Smooth muscle cell (in vitro differentiated cells): ENCODE measurements at regions not wholly inside any gene's neighbourhood (a gene's known extent, or its start where the extent isn't known, plus 50 kb on each side); places are given as distances from the start of the nearest gene placed in this dataset.

Source experiments
- DNase-seq: peaks from one replicate; lab custom pipeline; 2025; ENCODE audit not compliant: unreplicated experiment; lab: John Stamatoyannopoulos, UW
- H2AFZ ChIP-seq: fragments of 200-600 bp; sonication (generic); 2 replicates; pipeline ENCODE4 v1.6.0; 2016; ENCODE audit warnings: antibody characterized with exemption, low read depth, mild to moderate bottlenecking
- H3F3A ChIP-seq: fragments of 200-600 bp; sonication (generic); 2 replicates; pipeline ENCODE4 v1.6.0; 2017; ENCODE audit warnings: antibody characterized with exemption, low read depth
- H3K27ac ChIP-seq: fragments of 200-600 bp; sonication (generic); 2 replicates; pipeline ENCODE4 v1.5.1; 2016; ENCODE audit warnings: low read depth, mild to moderate bottlenecking
- H3K27me3 ChIP-seq: fragments of 200-600 bp; sonication (generic); 2 replicates; pipeline ENCODE4 v1.6.1; 2016; ENCODE audit warnings: low read depth, mild to moderate bottlenecking
- H3K36me3 ChIP-seq: fragments of 200-600 bp; sonication (generic); 2 replicates; pipeline ENCODE4 v1.5.1; 2016; ENCODE audit warnings: low read depth
- H3K4me1 ChIP-seq: fragments of 200-600 bp; sonication (generic); 2 replicates; pipeline ENCODE4 v1.5.1; 2016; ENCODE audit warnings: low read depth
- H3K4me2 ChIP-seq: fragments of 200-600 bp; sonication (generic); 2 replicates; pipeline ENCODE4 v1.6.0; 2016; ENCODE audit warnings: mild to moderate bottlenecking
- H3K4me3 ChIP-seq: fragments of 200-600 bp; sonication (generic); 2 replicates; pipeline ENCODE4 v1.5.1; 2016; ENCODE audit warnings: mild to moderate bottlenecking
- H3K79me2 ChIP-seq: fragments of 200-600 bp; sonication (generic); 2 replicates; pipeline ENCODE4 v1.6.0; 2016; ENCODE audit warnings: low read depth, mild to moderate bottlenecking
- H3K9ac ChIP-seq: fragments of 200-600 bp; sonication (generic); 2 replicates; pipeline ENCODE4 v1.6.0; 2016; ENCODE audit warnings: low read depth
- H3K9me3 ChIP-seq: fragments of 200-600 bp; sonication (generic); replicated peaks from 2 replicates; pipeline ENCODE4 v1.5.1; 2016; ENCODE audit warnings: low read depth
- H4K20me1 ChIP-seq: fragments of 200-600 bp; sonication (generic); 2 replicates; pipeline ENCODE4 v1.6.0; 2016; ENCODE audit warnings: low read depth
- CTCF ChIP-seq: fragments of 200-600 bp; sonication (generic); IDR thresholded peaks from 2 replicates; pipeline ENCODE4 v1.5.1; 2017; ENCODE audit warnings: borderline replicate concordance, mild to moderate bottlenecking, antibody characterized with exemption; ENCODE audit not compliant: insufficient read depth, poor library complexity, severe bottlenecking
- WGBS: methylation state at CpG from one replicate; pipeline ENCODE4 v1.1.7; 2016; ENCODE audit warnings: low lambda C conversion rate; 5-methylcytosine and 5-hydroxymethylcytosine counted together

- Histone ChIP-seq H3F3A (no peaks in the 10 kb centered on the region), H4K20me1 (no peaks in the 10 kb centered on the region), H2AFZ (no peak overlapping the region), H3K79me2 (no peaks in the 10 kb centered on the region), H3K9ac (no peak overlapping the region), H3K9me3 (no peaks in the 10 kb centered on the region), H3K4me3 (no peak overlapping the region), H3K4me1 (no peaks in the 10 kb centered on the region), H3K27me3 (no peaks in the 10 kb centered on the region), H3K36me3 (no peaks in the 10 kb centered on the region), H3K27ac (no peak overlapping the region), H3K4me2 (no peak overlapping the region)
- no peak for DNase-seq
- no peak for TF ChIP-seq CTCF
- WGBS = 86% methylated on average over 4 of the region's 4 CpGs
Observed at GRCh38 chr1:164183854-164184635, 374.9 kb upstream of the PBX1 start.

- no peaks in the 10 kb centered on the region for H3K27me3 ChIP-seq
- H3K9ac ChIP-seq = no peak overlapping the region
- H3K4me2 ChIP-seq = no peak overlapping the region
- H3K27ac ChIP-seq = no peak overlapping the region
- H3K79me2 ChIP-seq = no peaks in the 10 kb centered on the region
- H2AFZ ChIP-seq = no peak overlapping the region
- no peak overlapping the region for H3K4me3 ChIP-seq
- H3F3A ChIP-seq = no peaks in the 10 kb centered on the region
- TF ChIP-seq CTCF = no peak
- H3K36me3 ChIP-seq = no peaks in the 10 kb centered on the region
- no peaks in the 10 kb centered on the region for H3K4me1 ChIP-seq
- DNase-seq = no peak
- 69% methylated on average over 5 of the region's 5 CpGs for WGBS
- H4K20me1 ChIP-seq = no peaks in the 10 kb centered on the region
- no peaks in the 10 kb centered on the region for H3K9me3 ChIP-seq
Observed at GRCh38 chr1:164186881-164187280, 372.1 kb upstream of the PBX1 start.

GRCh38 chr1:164188497-164188896, 370.5 kb upstream of the PBX1 start:
- H3K4me2 ChIP-seq = no peak overlapping the region

More at GRCh38 chr1:164188497-164188896, 370.5 kb upstream of the PBX1 start:
- no peaks in the 10 kb centered on the region for H3F3A ChIP-seq
- H3K9ac ChIP-seq = no peak overlapping the region
- H4K20me1 ChIP-seq = no peaks in the 10 kb centered on the region
- TF ChIP-seq CTCF = no peak
- H3K9me3 ChIP-seq = no peaks in the 10 kb centered on the region
- no peak overlapping the region for H3K4me3 ChIP-seq
- no peak for DNase-seq
- no peak overlapping the region for H3K27ac ChIP-seq
- WGBS = 79% methylated on average over 4 of the region's 4 CpGs
- no peaks in the 10 kb centered on the region for H3K4me1 ChIP-seq
- no peaks in the 10 kb centered on the region for H3K79me2 ChIP-seq
- H3K36me3 ChIP-seq = no peaks in the 10 kb centered on the region
- H2AFZ ChIP-seq = no peak overlapping the region
- no peaks in the 10 kb centered on the region for H3K27me3 ChIP-seq
